Stimulated activated CD8-positive, alpha-beta memory T cell treated with anti-CD3 and anti-CD28 coated beads, Interleukin-15, amount 100 ng/mL, for 24 hours (primary cell): ENCODE measurements at regions not wholly inside any gene's neighbourhood (a gene's known extent, or its start where the extent isn't known, plus 50 kb on each side); places are given as distances from the start of the nearest gene placed in this dataset.
"Not testable (repeated sequence)": the region's sequence is repeated elsewhere in the genome, so short reads cannot be mapped to it uniquely, and the experiment has no call there.

ENCODE experiments used
- DNase-seq: peaks from one replicate; pipeline ENCODE4 v3.0.0-alpha.2; 2020; ENCODE audit warnings: low read depth

DNA sequence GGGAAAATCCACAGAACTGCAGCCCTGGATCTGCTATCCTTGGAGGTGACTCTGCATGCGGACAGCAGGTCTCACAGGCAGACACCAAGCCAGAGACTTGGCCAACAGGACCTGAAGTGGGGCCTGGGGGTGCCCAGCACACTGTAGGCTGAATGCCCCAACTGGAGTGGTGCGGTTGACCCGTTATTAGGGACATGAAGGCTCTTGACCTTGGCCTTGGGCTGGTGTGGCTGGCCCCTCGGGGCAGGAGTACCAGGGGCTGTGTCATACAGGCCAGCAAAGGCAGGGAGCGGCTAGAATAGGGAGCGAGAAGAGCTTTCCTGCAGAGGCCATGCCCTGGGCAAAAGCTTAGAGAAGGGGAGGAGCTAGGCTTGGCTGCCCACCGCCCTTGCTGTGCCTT, 153.2 kb upstream of the MVB12B start:
- DNase-seq = no peak

DNA sequence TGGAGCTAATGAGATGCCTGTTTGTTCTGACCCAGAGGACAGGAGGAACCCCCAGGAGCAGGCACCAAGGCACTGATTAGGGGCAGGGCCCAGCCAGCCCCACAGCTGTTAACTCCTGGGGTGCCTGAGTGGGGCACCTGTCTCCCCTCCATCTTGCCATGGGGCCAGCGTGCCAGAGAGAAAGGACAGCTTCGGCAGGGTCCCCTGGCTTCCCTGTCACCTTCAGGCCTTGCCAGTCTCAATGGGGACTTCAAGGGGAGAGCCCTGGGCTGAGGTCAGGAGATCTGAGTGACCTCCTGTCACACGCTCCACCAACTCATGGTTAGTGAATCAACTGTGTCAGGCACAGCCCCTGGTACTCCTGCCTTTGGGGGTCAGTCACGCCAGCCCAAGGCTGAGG, 152.7 kb upstream of the MVB12B start:
- DNase-seq = no peak

DNA sequence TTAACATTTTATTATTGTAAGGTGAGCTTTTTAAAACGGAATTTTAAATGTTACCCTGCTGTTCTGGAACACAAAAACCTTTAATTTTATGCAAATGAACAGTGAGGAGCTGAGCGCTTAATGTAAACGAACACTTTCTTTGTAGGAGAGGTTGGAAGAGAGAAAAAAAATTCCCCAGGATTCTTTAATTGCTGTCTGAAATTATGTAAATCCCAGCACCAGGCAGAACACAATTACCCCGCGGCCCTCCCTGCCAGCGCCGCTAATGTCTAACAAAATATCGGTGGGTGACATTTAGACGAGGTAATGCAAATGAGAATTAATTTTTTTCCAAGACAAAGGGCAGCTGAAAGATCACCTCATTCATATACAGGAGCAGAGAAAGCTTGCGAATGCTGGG, 143.4 kb upstream of the MVB12B start:
- DNase-seq = no peak

DNA sequence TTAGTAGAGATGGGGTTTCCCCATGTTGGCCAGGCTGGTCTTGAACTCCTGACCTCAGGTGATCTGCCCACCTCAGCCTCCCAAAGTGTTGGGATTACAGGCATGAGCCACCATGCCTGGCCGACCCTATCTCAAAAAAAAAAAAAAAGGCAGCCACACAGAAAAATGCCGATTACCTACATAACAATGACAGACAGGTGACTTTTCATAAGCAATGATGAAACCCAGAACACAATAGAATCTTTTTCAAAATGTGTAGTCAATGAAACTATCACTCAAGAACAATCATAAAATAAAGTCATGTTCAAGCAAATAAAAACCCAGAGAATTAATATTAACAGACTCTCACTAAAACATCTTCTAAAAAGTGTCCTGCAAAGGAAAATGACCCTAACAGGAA, 135.6 kb upstream of the MVB12B start:
- DNase-seq = not testable (repeated sequence)

DNA sequence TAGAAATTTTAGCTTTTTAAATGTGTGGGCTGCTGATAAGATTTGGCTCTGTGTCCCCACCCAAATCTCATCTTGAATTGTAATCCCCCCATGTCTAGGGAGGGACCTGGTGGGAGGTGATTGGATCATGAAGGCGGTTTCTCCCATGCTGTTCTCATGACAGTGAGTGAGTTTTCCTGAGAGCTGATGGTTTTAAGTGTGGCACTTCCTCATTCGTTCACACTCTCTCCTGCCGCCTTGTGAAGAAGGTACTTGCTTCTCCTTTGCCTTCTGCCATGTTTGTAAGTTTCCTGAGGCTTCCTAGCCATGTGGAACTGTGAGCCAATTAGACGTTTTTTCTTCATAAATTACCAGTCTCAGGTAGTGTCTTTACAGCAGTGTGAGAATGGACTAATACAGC, 127.8 kb upstream of the MVB12B start:
- DNase-seq = no peak

DNA sequence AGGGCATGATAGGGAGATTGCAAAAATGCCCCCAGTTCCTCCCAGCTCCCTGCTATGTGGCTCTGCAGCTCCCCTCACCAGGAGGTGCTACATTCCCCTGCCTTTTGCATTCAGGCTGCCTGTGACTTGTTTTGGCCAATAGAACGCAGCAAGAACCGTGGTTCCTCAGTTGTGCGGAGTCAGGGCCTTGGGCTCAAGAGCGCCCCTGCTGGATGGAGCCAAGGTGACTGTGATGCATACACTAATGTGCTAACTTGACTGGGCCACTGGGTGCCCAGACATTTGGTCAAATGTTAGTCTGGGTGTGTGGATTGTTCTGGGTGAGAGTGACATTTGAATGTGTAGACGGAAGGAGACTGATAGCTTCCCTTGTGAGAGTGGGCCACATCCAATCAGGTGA, 123.3 kb upstream of the MVB12B start:
- DNase-seq = no peak

DNA sequence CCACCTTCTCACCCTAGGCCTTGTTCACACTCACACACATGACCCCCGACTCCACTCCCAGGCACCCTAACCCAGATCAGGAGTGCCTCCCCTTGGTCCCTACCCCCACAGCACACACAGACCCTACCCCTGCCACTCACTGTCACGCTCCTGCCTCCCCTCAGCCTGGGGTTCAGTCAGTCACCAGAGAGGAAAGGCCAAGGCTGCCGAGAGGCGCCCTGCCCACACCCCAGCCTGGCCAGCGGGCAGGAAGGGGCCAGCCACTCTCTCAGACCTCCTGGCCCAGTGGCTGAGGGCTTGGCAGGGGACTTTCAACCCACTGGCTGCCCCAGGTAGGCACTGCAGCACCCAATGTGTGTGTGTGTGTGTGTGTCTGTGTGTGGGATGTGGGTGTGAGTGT, 122.4 kb upstream of the MVB12B start:
- DNase-seq = no peak

DNA sequence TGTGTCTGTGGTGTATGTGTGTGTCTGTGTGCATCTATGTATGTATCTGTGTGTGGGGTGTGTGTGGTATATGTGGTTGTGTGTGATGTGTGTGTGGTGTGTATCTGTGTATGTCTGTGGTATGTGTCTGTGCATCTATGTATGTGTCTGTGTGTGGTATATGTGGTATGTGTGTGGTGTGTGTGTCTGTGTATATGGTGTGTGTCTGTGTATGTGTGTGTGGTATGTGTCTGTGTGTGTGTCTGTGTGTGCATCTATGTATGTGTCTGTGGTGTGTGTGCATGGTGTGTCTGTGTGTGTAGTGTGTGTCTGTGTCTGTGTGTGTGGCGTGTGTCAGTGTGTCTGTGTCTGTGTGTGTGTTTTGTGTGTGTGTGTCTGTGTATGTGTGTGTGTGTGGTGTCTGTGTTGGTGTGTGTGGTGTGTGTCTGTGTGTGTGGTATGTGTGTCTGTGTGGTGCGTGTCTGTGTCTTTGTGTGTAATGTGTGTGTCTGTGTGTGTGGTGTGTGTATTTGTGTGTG, 121.9 kb upstream of the MVB12B start:
- DNase-seq = no peak

DNA sequence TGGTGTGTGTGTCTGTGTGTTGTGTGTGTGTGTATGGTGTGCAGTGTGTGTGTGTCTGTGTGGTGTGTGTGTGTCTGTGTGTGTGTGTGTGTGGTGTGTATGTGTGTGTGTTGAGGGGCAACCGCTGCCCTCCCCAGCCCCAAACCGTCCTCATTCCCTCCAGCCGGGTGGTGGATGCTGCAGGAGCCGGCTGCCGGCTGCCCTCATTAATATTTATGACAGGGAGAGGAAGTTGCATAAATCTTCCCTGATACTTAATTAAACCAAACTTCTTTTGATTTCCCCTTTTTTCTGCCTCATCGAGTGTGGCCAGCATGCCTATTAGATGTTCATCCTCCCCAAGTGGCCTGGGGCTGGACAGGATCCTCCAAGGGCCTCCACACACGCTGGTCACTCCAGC, 121.4 kb upstream of the MVB12B start:
- no peak for DNase-seq

DNA sequence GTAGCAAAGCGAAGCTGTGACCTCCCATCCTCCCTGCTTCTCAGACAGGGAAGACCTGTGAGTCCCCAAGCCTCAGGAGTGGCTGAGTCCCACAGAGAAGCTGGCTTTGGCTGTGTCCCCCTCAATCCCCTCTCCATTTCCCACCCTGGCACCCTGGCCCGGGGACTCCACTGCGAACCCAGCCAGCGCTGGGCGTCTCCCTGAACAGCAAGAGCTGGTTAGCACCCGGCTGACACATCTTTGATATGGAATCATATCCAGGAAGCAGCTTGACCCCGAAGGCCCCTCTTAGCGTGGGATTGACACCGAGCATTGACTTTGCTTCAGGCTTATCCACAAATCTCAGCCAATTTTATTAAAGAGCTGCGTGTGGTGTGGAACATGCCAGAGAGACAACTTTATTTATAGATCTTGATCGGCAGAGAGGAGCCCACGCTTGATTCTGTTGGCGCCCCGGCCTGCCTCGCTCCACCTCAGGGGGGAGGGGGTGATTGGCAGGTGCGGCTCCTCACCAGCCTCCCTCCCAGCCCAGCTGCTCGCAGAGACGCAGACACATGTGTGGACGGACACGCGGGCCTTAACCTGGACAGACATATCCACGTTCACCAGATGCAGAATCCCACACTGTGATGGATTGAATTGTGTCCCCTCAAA, 120.7 kb upstream of the MVB12B start:
- DNase-seq = no peak

DNA sequence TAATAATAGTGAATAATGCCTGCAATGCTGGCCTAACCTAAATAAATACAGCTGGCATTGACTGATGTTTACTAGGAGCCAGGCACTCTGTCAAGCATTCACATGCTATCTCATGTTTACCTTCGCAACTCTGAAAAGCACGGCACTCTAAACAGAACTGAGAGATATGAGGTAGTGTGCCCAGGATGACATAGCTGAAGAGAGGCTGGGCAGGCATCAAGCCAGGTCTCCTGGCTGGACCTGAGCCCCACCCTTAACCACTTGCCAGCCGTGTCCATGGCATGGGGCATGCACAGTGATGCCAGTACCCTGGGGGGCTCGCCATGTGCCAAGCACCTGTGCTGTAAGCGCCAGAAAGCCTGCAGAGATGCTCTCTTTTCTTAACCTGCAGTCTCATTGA, 119.4 kb upstream of the MVB12B start:
- no peak for DNase-seq

DNA sequence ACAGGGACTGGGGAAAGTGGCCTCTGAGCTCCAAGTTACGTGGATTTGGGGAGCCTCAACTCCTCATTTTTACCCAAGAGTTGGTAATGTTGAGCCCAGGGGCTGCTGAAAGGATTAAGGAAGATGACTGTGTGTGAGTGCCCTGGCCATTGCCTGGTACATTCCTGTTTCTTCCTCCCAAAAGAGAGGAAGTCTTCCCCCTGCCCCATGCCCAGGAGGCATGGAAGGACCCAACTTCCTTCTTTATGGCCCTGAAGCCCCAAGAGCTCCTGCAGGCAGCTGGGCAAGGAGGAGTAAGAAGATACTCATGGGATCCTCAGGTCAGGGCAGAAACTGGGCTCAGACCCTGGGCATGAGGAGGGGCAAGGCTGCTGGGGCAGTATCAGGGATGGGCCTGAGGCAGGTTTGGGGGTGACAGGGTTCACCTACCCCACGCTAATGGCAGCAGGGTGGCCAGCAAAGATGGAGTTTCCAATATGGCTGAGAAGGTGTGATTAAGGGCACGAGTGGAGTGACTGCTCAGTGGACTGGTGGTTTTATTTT, 118.3 kb upstream of the MVB12B start:
- no peak for DNase-seq

DNA sequence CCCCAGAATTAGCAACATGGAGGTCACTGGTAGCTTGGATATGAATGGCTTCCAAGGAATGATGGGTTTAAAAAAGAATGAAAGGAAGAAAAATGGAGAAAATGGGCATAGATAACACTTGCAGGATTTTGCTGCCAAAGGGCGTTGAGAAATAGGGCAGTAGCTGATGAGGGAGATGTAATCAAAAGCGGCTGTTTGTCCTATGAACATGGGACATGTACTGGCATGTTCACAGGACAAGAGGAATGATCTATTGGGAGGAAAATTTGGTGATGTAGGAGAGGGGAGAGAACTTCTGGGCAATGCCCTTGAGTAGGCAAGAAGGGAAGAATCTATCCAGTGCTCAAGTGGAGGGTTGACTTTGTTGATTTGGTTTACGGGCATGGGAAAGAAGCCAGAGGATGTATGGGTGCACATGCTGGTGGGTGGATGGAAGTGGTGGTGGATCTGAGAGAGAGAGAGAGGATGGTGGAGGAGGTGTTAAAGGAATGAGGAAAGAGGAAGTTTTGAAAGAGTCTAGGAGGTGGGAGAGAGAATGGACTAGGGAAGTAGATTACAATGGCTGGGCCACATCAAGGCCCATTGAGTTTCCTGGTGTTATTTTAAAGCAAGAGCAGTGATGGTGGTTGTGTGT, 115.1 kb upstream of the MVB12B start:
- no peak for DNase-seq

DNA sequence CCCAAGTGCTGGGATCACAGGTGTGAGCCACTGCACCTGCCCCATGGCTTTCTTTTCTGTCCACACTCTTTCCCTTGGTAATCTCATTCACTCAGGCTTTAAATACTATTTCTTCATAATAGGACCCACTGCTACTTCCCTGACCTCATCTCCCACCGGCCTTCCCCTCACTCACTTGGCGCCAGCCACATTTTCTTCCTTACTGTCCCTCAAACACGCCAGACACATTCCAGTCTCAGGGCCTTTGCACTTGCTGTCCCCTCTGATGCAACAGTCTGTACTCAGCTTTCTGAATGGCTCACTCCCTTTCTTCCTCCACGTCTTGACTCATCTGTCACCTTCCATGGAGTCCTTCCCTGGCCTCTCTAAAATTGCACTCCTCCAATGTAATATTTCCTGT, 111.1 kb upstream of the MVB12B start:
- no peak for DNase-seq

DNA sequence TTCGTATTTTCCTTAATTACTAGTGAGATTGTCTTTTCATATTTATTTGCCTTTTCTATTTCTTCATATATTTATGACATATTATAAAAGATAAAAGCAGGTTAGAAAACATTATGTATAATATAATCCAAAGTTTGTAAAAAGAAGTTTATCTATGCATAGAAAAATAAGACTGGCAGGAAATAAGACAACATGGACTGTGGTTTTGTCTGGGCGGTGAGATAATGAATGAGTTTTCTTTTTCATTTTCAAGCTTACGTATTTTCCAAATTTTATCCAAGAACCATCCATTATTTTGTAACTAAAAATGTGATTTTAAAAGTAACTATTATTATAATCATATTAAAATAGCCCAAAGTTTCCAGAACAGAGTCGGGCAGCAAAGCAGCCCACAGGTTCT, 109.8 kb upstream of the MVB12B start:
- DNase-seq = no peak

DNA sequence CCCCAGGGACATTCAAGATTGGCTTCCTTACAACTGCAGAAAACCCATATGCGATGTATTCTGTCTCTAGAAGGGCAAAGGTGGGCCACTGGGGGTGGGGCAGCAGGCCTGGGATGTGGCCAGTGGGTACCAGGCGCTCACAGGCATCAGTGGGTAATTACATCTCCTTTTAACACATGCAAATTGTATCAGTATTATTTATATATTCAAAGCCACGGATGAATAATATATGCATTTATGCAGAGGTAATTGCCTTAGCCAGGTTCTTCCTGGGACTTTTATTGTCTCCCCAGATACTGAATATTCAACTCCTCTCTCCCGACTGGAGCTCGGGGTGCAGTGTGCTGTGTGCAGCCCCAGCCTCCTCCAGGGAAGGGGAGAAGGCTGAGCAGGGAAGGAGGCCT, 109.4 kb upstream of the MVB12B start:
- DNase-seq = no peak

DNA sequence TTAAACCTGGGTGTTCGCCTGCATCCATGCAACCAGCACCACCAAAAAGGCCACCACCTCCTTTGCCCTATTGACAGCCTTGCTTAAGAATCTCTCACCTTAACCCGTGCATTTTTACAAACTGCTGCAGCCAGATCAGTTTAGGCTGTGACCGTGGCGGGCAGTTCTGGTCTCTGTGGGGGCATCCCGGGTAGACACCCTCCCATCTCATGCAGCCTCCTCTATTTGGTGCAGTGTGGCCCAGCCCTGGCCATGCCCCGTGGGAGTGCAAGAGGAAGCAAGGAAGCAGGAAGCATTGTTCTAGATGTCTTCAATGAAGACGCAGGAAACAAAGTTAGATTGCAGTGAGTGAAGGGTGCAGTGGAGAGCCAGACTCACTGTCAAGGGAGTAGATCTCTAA, 108.8 kb upstream of the MVB12B start:
- DNase-seq = no peak

DNA sequence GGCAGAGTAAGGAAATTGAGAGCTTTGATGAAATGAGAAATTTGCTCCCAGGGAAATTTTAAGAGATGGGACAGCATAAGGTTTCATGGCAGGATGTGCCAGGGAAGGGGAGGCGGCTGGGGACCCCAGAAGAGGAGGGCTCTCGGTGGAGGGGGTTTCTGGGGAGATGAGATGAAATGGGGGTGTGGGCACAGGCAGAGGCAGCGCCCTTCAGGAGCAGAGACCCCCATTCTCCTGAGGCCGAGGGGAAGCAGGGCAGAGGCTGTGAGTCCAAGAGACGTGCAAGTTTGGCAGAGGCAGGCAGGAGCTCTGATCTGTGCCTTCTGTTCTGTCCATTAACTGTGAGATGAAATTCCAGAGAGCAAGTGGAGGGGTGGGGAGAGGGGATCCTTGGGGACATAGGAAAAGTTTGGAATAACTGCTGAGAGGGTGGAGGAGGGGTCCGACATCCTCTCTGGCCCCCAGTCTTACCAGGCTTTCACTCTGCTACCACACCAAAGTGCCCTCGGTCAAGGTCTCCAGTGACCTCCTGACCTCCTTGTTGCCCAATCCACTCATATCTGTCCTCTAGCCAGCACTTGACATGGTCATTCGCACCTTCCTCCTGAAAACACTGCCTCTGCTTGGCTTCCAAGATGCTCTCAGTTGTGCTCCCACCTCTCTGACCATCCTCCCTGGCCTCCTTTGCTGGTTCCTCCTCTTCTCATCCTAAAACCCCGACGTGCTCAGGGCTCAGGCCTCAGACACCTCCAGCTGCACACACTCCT, 108.1 kb upstream of the MVB12B start:
- DNase-seq = no peak

DNA sequence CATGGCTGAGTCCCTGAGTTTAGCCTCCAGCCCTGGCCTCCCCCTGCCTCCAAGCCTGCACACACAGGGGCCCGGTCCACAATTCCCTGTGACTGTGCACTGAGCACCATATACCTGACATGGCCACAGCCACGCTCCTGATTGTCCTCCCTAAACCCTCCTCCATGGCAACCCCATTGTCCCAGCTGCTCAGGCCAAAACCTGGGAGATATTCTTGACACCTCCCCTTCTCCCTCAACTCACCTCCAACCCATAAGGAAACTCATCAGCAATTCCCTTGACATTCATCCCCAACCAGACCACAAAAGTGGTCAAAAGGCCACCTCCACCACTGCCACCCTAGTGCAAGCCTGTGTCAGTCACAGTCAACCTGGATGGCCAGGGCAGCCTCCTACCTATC, 107.5 kb upstream of the MVB12B start:
- DNase-seq = no peak

DNA sequence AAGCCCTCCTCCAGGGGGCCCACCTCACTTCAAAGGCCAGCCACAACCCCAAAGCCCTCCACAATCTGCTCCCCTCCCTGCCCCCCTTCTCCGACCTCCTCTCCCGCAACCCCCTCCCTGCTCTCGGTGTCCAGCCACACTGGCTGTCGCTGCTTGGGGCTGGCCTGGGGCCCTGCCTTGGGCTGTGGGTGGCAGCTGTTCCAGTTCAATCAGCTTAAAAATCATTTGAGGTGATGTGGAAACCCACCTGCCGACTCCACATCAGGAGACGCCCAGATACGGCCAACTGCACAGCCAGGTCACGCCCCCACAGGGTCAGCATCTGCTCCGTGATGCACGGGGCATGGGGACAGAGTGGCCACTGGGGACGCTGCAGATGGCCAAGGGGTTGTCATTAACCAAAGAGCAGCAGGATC, 107.0 kb upstream of the MVB12B start:
- DNase-seq = no peak

DNA sequence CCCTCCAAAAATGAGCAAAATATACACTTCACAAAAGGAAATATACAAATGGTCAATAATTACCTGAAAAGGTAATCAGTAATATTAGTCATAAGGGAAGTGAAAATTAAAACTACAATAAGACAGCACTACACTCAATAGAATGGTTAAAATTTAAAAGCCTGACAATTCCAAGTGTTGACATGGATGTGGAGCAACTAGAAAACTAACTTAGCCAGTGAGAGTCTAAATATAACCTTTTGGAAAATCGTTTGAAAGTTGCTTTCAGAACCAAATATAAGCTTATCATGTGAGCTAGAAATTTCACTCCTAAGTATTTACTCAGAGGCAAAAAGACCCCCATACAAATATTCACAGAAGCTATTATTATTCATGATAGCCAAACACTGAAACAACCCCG, 105.1 kb upstream of the MVB12B start:
- DNase-seq = no peak

DNA sequence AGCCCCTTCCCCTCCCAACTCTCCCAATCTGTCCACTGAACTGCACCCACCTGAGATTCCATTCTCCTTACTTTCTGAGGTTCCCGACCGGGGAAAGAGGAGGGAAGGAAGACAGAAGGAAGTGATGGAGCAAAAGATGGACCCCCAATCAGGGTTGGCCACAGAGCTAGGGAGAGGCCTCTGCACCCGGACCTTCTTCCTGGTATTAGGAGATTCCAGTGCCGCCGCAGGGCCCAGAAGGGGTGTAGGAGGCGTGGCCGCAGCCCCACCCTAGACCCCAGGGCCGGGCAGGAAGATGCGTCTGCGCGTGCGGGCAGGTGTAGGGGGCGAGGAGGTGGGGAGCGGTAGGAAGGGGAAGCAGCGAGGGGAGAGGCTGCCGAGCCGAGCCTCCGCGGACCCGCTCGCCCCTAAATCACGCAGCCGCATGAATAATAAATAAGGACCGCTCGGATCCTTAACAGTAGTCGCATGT, 104.2 kb upstream of the MVB12B start:
- no peak for DNase-seq
